ENCODE measurements at regions not wholly inside any gene's neighbourhood (a gene's known extent, or its start where the extent isn't known, plus 50 kb on each side); places are given as distances from the start of the nearest gene placed in this dataset.

DNA sequence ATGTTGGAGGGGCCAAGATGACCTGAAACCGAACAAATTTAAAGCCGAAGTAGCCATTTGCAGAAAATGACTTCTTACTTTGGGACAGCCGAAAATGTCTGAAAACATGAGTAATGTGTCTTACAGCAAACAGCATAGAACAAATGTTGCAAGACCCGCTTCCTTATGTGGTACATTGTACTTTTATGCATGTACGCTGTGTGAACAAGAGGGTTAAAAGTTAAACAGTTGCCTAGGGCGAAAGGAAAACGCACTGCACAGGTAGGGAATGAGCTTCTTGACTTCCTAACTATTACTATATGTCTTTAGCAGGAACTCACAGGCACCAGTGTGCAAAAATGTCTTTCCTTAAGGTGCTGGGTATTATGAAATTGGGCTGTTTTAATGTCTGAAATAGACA lies 303.5 kb upstream of the MGMT start:
- TF ChIP-seq, protein P1, sequence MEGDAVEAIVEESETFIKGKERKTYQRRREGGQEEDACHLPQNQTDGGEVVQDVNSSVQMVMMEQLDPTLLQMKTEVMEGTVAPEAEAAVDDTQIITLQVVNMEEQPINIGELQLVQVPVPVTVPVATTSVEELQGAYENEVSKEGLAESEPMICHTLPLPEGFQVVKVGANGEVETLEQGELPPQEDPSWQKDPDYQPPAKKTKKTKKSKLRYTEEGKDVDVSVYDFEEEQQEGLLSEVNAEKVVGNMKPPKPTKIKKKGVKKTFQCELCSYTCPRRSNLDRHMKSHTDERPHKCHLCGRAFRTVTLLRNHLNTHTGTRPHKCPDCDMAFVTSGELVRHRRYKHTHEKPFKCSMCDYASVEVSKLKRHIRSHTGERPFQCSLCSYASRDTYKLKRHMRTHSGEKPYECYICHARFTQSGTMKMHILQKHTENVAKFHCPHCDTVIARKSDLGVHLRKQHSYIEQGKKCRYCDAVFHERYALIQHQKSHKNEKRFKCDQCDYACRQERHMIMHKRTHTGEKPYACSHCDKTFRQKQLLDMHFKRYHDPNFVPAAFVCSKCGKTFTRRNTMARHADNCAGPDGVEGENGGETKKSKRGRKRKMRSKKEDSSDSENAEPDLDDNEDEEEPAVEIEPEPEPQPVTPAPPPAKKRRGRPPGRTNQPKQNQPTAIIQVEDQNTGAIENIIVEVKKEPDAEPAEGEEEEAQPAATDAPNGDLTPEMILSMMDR (IDR thresholded peaks at IDR 0.05; ENCODE audit: low read length) = no peak
- TF ChIP-seq EZH2 (IDR thresholded peaks at IDR 0.05; ENCODE audit: borderline replicate concordance, low read length) = no peak
